Ureter (tissue), 1 donor: ENCODE measurements at regions not wholly inside any gene's neighbourhood (a gene's known extent, or its start where the extent isn't known, plus 50 kb on each side); places are given as distances from the start of the nearest gene placed in this dataset.
"Not testable (repeated sequence)": the region's sequence is repeated elsewhere in the genome, so short reads cannot be mapped to it uniquely, and the experiment has no call there.

Experiments
- DNase-seq: peaks from one replicate; pipeline ENCODE4 v3.0.0-alpha.2; 2020; ENCODE audit warnings: low spot score
- donor health status: DM: yes; HTN: yes; CAD: no.

- DNase-seq: no peak
Measured at GRCh38 chr6:106849676-106850332, 124.7 kb downstream of the CD24 start.

GRCh38 chr6:106849120-106849519 lies 125.4 kb downstream of the CD24 start:
- no peak for DNase-seq

- no peak for DNase-seq
Measured at GRCh38 chr6:106847116-106847515, 127.4 kb downstream of the CD24 start.

GRCh38 chr6:106844930-106845329 lies 129.6 kb downstream of the CD24 start:
- no peak for DNase-seq

GRCh38 chr6:106832766-106833510 lies 141.6 kb downstream of the CD24 start:
- no peak for DNase-seq

- no peak for DNase-seq
Measured at GRCh38 chr6:106830930-106831329, 143.6 kb downstream of the CD24 start.

- DNase-seq: no peak
Measured at GRCh38 chr6:106829451-106829850, 145.1 kb downstream of the CD24 start.

- DNase-seq: no peak
Measured at GRCh38 chr6:106827081-106827480, 147.4 kb downstream of the CD24 start.

- DNase-seq: no peak
Measured at GRCh38 chr6:106825156-106825555, 149.4 kb downstream of the CD24 start.

GRCh38 chr6:106823732-106824351 lies 150.7 kb downstream of the CD24 start:
- no peak for DNase-seq

GRCh38 chr6:106823058-106823457 lies 151.5 kb downstream of the CD24 start:
- no peak for DNase-seq

- DNase-seq: no peak
Measured at GRCh38 chr6:106820412-106820852, 154.1 kb downstream of the CD24 start.

GRCh38 chr6:106811088-106811686 lies 163.3 kb downstream of the CD24 start:
- no peak for DNase-seq

GRCh38 chr6:106808758-106809157 lies 165.8 kb downstream of the CD24 start:
- no peak for DNase-seq

- DNase-seq: no peak
Measured at GRCh38 chr6:106807947-106808611, 166.4 kb downstream of the CD24 start.

- not testable (repeated sequence) for DNase-seq
Measured at GRCh38 chr6:106806253-106806652, 168.3 kb downstream of the CD24 start.

GRCh38 chr6:106805771-106806170 lies 168.8 kb downstream of the CD24 start:
- DNase-seq: no peak

GRCh38 chr6:106804346-106805335 lies 169.9 kb downstream of the CD24 start:
- DNase-seq: no peak

GRCh38 chr6:106803188-106803587 lies 171.3 kb downstream of the CD24 start:
- no peak for DNase-seq

- no peak for DNase-seq
Measured at GRCh38 chr6:106802139-106802538, 172.4 kb downstream of the CD24 start.

- no peak for DNase-seq
Measured at GRCh38 chr6:106801256-106801655, 171.9 kb downstream of the QRSL1 start.
